ENCODE measurements at regions not wholly inside any gene's neighbourhood (a gene's known extent, or its start where the extent isn't known, plus 50 kb on each side); places are given as distances from the start of the nearest gene placed in this dataset.

GRCh38 chr9:81256368-81256767, 433.0 kb downstream of the TLE1 start:
- DNase-seq (ENCODE audit: low spot score) = no peak

GRCh38 chr9:81250606-81251005, 438.7 kb downstream of the TLE1 start:
- DNase-seq (ENCODE audit: low spot score) = no peak

GRCh38 chr9:81250041-81250440, 439.3 kb downstream of the TLE1 start:
- no peak for DNase-seq (ENCODE audit: low spot score)

GRCh38 chr9:81245254-81245956, 443.9 kb downstream of the TLE1 start:
- DNase-seq (ENCODE audit: low spot score) = no peak

- DNase-seq (ENCODE audit: low spot score) = no peak
These were observed 444.7 kb downstream of the TLE1 start for GRCh38 chr9:81244631-81245030.

- no peak for DNase-seq (ENCODE audit: low spot score)
These were observed 446.5 kb downstream of the TLE1 start for GRCh38 chr9:81242866-81243265.

GRCh38 chr9:81239388-81239787, 450.0 kb downstream of the TLE1 start:
- no peak for DNase-seq (ENCODE audit: low spot score)

GRCh38 chr9:81237565-81238231, 451.6 kb downstream of the TLE1 start:
- DNase-seq (ENCODE audit: low spot score) = no peak

- no peak for DNase-seq (ENCODE audit: low spot score)
These were observed 454.3 kb downstream of the TLE1 start for GRCh38 chr9:81234924-81235610.

- no peak for DNase-seq (ENCODE audit: low spot score)
These were observed 458.3 kb downstream of the TLE1 start for GRCh38 chr9:81231011-81231410.

GRCh38 chr9:81227507-81228245, 461.7 kb downstream of the TLE1 start:
- DNase-seq (ENCODE audit: low spot score) = no peak

GRCh38 chr9:81225596-81225995, 463.8 kb downstream of the TLE1 start:
- DNase-seq (ENCODE audit: low spot score) = no peak

GRCh38 chr9:81224166-81225081, 464.9 kb downstream of the TLE1 start:
- no peak for DNase-seq (ENCODE audit: low spot score)

- DNase-seq (ENCODE audit: low spot score) = no peak
These were observed 474.4 kb downstream of the TLE1 start for GRCh38 chr9:81214975-81215374.

GRCh38 chr9:81213456-81213855, 475.9 kb downstream of the TLE1 start:
- DNase-seq (ENCODE audit: low spot score) = no peak

GRCh38 chr9:81211741-81212140, 477.6 kb downstream of the TLE1 start:
- DNase-seq (ENCODE audit: low spot score) = no peak

- DNase-seq (ENCODE audit: low spot score) = peak; percentile 39
These were observed 481.7 kb downstream of the TLE1 start for GRCh38 chr9:81207651-81208050.

- DNase-seq (ENCODE audit: low spot score) = no peak
These were observed 487.1 kb downstream of the TLE1 start for GRCh38 chr9:81202292-81202691.

- DNase-seq (ENCODE audit: low spot score) = no peak
These were observed 494.1 kb downstream of the TLE1 start for GRCh38 chr9:81195206-81195605.

- no peak for DNase-seq (ENCODE audit: low spot score)
These were observed 495.7 kb downstream of the TLE1 start for GRCh38 chr9:81193362-81194339.

Measured in Ammon's horn (tissue), 1 donor.